GM21786 (cell line): ENCODE measurements at regions not wholly inside any gene's neighbourhood (a gene's known extent, or its start where the extent isn't known, plus 50 kb on each side); places are given as distances from the start of the nearest gene placed in this dataset.
"Not testable (repeated sequence)": the region's sequence is repeated elsewhere in the genome, so short reads cannot be mapped to it uniquely, and the experiment has no call there.

Source experiments
- ATAC-seq: cut with Tn5 transposase; IDR thresholded peaks from one replicate; pipeline ENCODE4 v1.9.1; 2021; ENCODE audit not compliant: unreplicated experiment

DNA sequence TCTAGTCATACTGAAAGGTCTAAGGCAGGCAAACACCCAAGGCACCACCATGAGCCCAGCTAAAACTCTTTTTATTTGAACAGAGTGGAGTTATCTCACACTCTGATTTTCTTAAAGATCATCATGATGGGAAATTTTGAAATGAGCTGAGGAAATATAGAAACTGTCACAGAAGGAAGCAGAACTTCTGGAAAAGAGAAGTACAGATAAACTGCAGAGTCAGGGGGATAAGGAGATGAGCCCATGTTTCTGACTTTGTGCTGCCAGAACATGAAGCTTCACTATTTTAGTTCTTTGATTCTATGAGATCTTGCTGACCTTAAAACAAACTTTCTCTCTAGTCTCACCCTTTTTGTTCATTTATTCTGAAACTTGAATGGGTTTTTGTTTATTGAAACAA is 406.5 kb upstream of the EDIL3 start:
- no peak for ATAC-seq

DNA sequence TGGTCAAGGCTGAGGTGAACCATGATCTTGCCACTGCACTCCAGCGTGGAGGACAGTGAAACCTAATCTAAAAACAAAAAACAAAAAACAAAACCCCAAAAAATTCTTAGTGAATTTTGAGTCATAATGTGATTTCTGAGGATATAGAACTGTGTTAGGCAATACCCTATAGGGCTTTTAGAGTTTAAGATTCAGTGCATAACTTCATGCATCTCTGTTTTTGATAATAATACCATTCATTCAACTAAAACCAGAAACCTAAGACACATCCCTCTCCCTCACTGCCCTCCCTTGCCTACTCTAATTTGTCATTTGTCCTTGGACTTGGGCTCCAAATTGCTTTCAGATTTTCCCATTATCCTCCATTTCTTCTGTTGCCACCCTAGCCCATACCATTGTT is 405.7 kb upstream of the EDIL3 start:
- ATAC-seq, result no peak

DNA sequence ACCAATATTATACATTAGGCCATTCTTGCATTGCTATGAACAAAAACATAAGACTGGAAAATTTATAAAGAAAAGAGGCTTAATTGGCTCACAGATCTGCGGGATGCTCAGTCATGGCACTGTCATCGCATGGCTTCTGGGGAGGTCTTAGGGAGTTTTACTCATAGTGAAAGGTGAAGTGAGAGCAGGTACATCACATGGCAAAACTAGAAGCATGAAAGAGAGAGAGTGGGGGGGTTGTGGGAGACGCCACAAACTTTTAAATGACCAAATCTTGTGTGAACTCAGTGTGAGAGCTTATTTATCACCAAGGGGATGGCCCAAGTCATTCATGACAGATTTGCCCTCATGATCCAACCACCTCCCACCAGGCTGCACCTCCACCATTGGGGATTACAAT is 398.3 kb upstream of the EDIL3 start:
- no peak for ATAC-seq

DNA sequence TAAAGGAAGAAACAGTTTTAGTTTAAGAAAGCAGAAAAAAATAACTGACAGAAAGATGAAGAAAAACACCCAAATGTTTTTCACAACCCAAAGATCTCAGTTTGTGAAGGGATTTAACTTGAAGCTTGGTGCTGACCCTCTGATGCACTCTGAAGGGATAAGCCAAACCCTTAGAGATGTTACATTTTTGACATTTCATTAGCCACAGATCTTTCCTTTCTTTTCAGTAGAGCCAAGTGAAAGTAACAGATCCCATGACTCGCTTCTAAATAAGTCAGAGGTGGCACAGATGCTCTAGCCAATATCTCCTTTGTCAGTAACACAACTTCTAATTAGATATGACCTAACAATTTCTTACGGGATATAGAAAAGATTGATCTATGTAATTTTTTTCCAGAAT is 394.5 kb upstream of the EDIL3 start:
- ATAC-seq, result no peak

DNA sequence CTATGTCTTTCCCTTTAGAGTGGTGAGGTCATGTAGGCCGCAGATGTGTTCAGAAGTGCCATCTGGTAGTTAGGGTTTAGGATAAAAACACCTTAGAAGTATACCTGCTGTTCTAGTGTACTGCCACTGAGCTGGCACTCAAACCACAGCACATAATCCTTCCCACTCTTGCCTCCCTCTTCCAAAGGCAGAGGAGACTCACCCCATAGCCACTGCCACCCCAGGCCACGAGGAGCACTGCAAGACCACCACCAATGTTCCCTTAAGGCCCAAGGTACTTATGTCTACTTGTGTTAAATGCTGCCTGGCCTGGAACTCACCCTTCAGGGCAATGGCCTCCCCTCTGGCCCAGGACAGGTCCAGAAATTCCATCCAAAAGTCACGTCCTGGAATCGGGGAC is 379.5 kb upstream of the EDIL3 start:
- ATAC-seq, result no peak

DNA sequence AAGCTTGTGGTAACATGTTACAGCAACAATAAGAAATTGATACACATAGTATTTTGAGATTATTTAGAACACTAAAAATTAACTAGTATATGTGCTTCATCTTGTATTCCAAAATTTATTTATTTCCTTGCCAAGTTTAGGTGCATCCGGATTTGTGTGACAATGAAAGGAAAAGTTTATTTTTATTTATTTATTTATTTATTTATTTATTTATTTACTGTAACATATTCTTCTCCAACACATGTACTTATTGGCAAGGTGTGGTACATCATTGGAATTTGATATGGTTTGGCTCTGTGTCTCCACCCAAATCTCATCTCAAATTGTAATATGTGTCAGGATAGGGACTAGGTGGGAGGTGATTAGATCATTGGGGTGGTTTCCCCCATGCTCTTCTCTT is 373.3 kb upstream of the EDIL3 start:
- ATAC-seq, result no peak

- ATAC-seq, result no peak
Observed at GRCh38 chr5:84752780-84753179, 368.1 kb upstream of the EDIL3 start.

- ATAC-seq, result no peak
Observed at GRCh38 chr5:84748313-84748712, 363.6 kb upstream of the EDIL3 start.

- not testable (repeated sequence) for ATAC-seq
Observed at GRCh38 chr5:84746280-84746679, 361.6 kb upstream of the EDIL3 start.

DNA sequence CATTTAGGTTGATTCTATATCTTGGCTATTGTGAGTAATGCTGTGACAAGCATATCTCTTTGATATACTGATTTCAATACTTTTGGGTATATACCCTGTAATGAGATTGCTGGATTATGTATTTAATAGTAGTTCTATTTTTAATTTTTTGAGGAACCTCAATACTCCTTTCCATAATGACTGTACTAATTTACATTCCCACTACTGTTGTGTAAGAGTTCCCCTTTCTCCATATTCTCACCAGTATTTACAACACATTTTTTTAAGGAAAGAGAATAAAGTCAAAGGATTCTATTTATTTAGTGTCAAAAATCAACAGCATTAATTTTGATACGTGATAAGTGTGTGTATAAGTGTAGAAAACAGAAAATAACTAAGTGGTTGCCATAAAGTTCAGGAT is 356.4 kb upstream of the EDIL3 start:
- no peak for ATAC-seq

GRCh38 chr5:84729326-84729725 is 344.6 kb upstream of the EDIL3 start:
- no peak for ATAC-seq

DNA sequence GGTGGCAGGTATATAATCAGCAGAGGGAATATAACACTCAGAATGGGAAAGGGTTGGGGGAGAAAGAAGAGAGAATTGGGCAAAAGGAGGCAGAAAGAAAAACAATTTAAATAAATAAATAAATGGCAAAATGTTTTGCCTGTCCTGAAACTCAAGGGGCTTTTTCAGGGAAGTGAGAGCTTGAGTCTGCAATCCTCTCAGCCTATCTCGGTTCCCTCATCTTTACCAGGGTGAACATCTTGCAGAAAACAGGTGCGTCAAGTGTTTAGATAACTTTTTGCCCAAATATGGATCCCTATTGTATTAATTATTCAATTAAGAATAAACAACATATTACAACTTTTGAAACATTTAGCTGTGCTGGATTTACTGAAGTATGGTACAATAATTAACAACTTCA is 343.0 kb upstream of the EDIL3 start:
- ATAC-seq, result no peak

GRCh38 chr5:84725946-84726570 is 341.4 kb upstream of the EDIL3 start:
- ATAC-seq, result no peak

- ATAC-seq, result no peak
Observed at GRCh38 chr5:84724683-84725082, 340.0 kb upstream of the EDIL3 start.

GRCh38 chr5:84724181-84724580 is 339.5 kb upstream of the EDIL3 start:
- no peak for ATAC-seq

- no peak for ATAC-seq
Observed at GRCh38 chr5:84718377-84718776, 333.7 kb upstream of the EDIL3 start.

GRCh38 chr5:84715686-84716085 is 331.0 kb upstream of the EDIL3 start:
- no peak for ATAC-seq

GRCh38 chr5:84715091-84715490 is 330.4 kb upstream of the EDIL3 start:
- no peak for ATAC-seq

GRCh38 chr5:84709075-84709474 is 324.4 kb upstream of the EDIL3 start:
- no peak for ATAC-seq

DNA sequence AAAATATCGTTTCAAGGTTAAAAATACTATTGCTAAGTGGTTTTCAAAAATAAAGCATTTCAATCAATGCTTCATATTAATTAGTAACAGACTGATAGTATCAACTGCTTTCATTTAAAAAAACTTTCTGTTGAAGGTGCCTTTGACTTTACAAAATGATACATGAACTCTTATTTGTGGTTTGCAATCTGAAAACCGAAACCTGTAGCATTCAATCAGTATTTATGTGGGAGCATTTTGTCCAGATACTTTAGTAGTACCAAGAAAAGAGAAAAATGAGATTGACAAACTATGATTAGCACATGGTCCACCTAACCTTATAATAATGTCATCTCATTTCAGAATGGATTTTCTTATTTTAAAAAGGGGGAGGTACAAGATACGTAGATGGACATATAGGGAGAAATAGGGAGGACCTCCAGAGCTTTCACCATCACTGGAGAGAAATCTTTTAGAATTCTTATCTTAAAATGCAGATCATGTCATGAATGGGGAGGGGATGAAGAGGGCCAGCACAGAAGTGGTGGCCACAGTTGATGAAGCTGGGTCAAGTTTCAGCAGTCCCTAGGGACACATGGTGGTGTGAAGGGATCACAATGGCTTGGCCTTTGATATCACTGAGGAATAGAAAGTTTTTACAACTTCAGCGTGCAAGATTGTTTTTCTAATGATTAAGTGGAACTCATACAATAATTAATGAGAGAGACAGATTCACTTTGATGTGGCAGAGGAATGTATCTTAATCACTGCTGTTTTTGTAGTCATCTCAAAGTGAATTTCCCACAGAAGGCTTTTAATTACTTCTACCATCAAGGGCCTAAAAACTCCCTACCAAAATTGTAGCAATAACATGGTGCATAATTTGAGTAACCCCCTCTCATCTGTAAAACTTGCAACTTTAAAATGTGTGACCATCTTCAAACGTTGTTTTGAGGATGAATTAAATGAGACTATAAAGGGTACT is 322.3 kb upstream of the EDIL3 start:
- peak; percentile 63 for ATAC-seq

DNA sequence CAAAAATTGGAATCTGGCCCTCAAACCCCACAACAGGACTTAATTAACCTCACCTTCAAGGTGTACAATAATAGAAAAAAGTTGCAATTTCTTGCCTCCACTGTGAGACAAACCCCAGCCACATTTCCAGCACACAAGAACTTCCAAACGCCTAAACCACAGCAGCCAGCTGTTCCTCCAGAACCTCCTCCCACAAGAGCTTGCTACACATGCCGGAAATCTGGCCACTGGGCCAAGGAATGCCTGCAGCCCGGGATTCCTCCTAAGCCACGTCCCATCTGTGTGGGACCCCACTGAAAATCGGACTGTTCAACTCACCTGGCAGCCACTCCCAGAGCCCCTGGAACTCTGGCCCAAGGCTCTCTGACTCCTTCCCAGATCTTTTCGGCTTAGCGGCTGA is 315.9 kb upstream of the EDIL3 start:
- ATAC-seq, result not testable (repeated sequence)

DNA sequence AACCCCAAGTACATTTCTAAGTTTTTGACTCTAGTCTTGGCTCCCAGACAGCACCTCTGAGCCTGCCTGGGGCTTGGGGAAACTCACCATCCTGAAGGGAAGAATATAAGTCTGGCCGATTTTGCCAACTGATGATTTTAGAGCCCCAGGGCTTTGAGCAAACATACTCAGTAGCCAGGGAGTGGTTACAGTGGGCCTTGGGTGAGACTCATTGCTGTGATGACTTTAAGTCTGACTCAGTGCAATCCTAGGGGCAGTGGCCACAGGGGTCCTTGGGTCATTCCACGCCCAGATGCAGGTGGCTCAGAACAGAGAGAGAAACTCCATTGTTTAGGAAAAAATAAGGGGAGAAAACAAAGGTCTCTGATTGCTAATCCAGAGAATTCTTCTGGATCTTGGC is 312.0 kb upstream of the EDIL3 start:
- ATAC-seq, result no peak
